ENCODE measurements at regions not wholly inside any gene's neighbourhood (a gene's known extent, or its start where the extent isn't known, plus 50 kb on each side); places are given as distances from the start of the nearest gene placed in this dataset.

- no peak for TF ChIP-seq CTCF (IDR thresholded peaks at IDR 0.05)
- TF ChIP-seq POLR2A (IDR thresholded peaks at IDR 0.05), result no peak
Measured at GRCh38 chr12:131282292-131283080, 328.8 kb downstream of the ADGRD1 start.
